GM12878 (cell line): ENCODE measurements at regions not wholly inside any gene's neighbourhood (a gene's known extent, or its start where the extent isn't known, plus 50 kb on each side); places are given as distances from the start of the nearest gene placed in this dataset.

Experiments
- ATAC-seq: fragments of 200-7000 bp; cut with Tn5 transposase; 3 replicates; pipeline ENCODE4 v1.9.1; 2020; ENCODE audit warnings: mild to moderate bottlenecking, moderate library complexity
- BruUV-seq: library from RNA; stranded (reverse); fragments of 400-500 nt; replicated peaks from 2 replicates; lab custom pipeline; 2021; lab: Mats Ljungman, UMichigan
- CTCF ChIA-PET: fragments of 300-600 bp; sonication (Branson Sonifier 250); formaldehyde crosslinking; extraction: SDS; loops from one replicate; lab custom pipeline; 2021; ENCODE audit warnings: inconsistent platforms; lab: Yijun Ruan, JAX
- POLR2A ChIA-PET: fragments of 350-600 bp; formaldehyde crosslinking; extraction: SDS; loops from one replicate; lab custom pipeline; 2021; ENCODE audit warnings: inconsistent platforms; lab: Charles Lee
- RAD21 ChIA-PET: fragments of 300-600 bp; sonication (Branson Sonifier 250); formaldehyde crosslinking; loops from one replicate; lab custom pipeline; 2023; ENCODE audit warnings: antibody characterized with exemption; ENCODE audit not compliant: unreplicated experiment; lab: Charles Lee
- SMC1A ChIA-PET: fragments of 300-600 bp; sonication (Branson Sonifier 250); formaldehyde crosslinking; loops from one replicate; lab custom pipeline; 2023; ENCODE audit not compliant: unreplicated experiment, uncharacterized antibody; lab: Charles Lee
- DNase-seq: peaks from one replicate; pipeline ENCODE4 v3.0.0-alpha.2; 2011; ENCODE audit warnings: low read depth, low spot score
- FAIRE-seq: peaks from 3 replicates; lab custom pipeline; 2011; peaks lifted over from hg19 to GRCh38; lab: Jason Lieb, UNC
- H2AFZ ChIP-seq: 2 replicates; pipeline ENCODE4 v1.6.0; 2011; ENCODE audit warnings: low read depth, low read length, control low read depth; ENCODE audit not compliant: control insufficient read depth
- H3K27ac ChIP-seq: 2 replicates; pipeline ENCODE4 v1.5.1; 2011; ENCODE audit warnings: control low read depth; ENCODE audit not compliant: control insufficient read depth, insufficient read depth
- H3K27me3 ChIP-seq, 2 experiments: replicated peaks in 1 of 2; 2 replicates each; pipeline versions ENCODE4 v1.6.0 to v1.6.1; 2011; ENCODE audit warnings: low read length in 1 of 2; ENCODE audit not compliant: control insufficient read depth in 2 of 2, insufficient read depth in 2 of 2
- H3K36me3 ChIP-seq, 2 experiments: 2 replicates each; pipeline ENCODE4 v1.5.1; 2011; ENCODE audit warnings: low read length in 1 of 2; ENCODE audit not compliant: control insufficient read depth in 2 of 2, insufficient read depth in 2 of 2
- H3K4me1 ChIP-seq: 2 replicates; pipeline ENCODE4 v1.6.1; 2011; ENCODE audit warnings: mild to moderate bottlenecking, low read length, moderate library complexity, mixed read lengths; ENCODE audit not compliant: control insufficient read depth, insufficient read depth
- H3K4me2 ChIP-seq: 2 replicates; pipeline ENCODE4 v1.6.0; 2011; ENCODE audit warnings: control low read depth; ENCODE audit not compliant: control insufficient read depth, insufficient read depth
- H3K4me3 ChIP-seq: fragments of 200-600 bp; sonication (generic); 2 replicates; pipeline ENCODE4 v1.5.1; 2016
- H3K79me2 ChIP-seq: 2 replicates; pipeline ENCODE4 v1.6.0; 2011; ENCODE audit warnings: low read length; ENCODE audit not compliant: control insufficient read depth, insufficient read depth
- H3K9ac ChIP-seq: 2 replicates; pipeline ENCODE4 v1.8.0; 2011; ENCODE audit warnings: low read length, control low read depth, mixed read lengths; ENCODE audit not compliant: control insufficient read depth, insufficient read depth
- H3K9me3 ChIP-seq: replicated peaks from 3 replicates; pipeline ENCODE4 v1.5.1; 2011; ENCODE audit warnings: mild to moderate bottlenecking, low read length; ENCODE audit not compliant: control insufficient read depth, insufficient read depth
- H4K20me1 ChIP-seq: 2 replicates; pipeline ENCODE4 v1.6.0; 2011; ENCODE audit not compliant: control insufficient read depth, insufficient read depth
- ESRRA ChIP-seq: IDR thresholded peaks from 2 replicates; pipeline ENCODE4 v1.6.1; 2012; ENCODE audit warnings: mild to moderate bottlenecking, low read length, improper control_type of control experiment
- FOS ChIP-seq: IDR thresholded peaks from 3 replicates; pipeline ENCODE4 v1.6.1; 2011; ENCODE audit warnings: borderline replicate concordance; ENCODE audit not compliant: insufficient read length; ENCODE audit errors: extremely low read depth
- MAX ChIP-seq: IDR thresholded peaks from 2 replicates; pipeline ENCODE4 v1.6.1; 2012; ENCODE audit warnings: low read depth, low read length, improper control_type of control experiment
- NR2F1 ChIP-seq: fragments of 450-650 bp; conservative IDR thresholded peaks from 2 replicates; pipeline ENCODE4 v1.6.1; 2017; ENCODE audit warnings: mild to moderate bottlenecking
- PAX8 ChIP-seq: fragments of 450-650 bp; IDR thresholded peaks from 2 replicates; pipeline ENCODE4 v1.6.1; 2017; ENCODE audit warnings: mild to moderate bottlenecking, moderate library complexity
- PML ChIP-seq: IDR thresholded peaks from 2 replicates; pipeline ENCODE4 v1.6.1; 2012; ENCODE audit warnings: low read length, inconsistent platforms
- RAD51 ChIP-seq: fragments of 450-650 bp; IDR thresholded peaks from 2 replicates; pipeline ENCODE4 v1.6.1; 2016; ENCODE audit warnings: moderate library complexity, mild to moderate bottlenecking, inconsistent platforms
- ZZZ3 ChIP-seq: IDR thresholded peaks from 2 replicates; pipeline ENCODE4 v1.6.1; 2011; ENCODE audit warnings: low read depth; ENCODE audit not compliant: control insufficient read depth, insufficient read length
- WGBS: methylation state at CpG from one replicate; pipeline ENCODE4 v1.1.6; 2016; ENCODE audit warnings: low lambda C conversion rate; ENCODE audit not compliant: insufficient replicate concordance, insufficient coverage; ENCODE audit errors: missing lambda C conversion rate; 5-methylcytosine and 5-hydroxymethylcytosine counted together
- in situ Hi-C: fragments of 300-500 bp; cut with MboI; formaldehyde crosslinking; loops from 9 replicates; pipeline ENCODE4 v1.14.3; 2018; ENCODE audit warnings: mixed read lengths
- intact Hi-C: fragments of 100-400 bp; cut with micrococcal nuclease; formaldehyde crosslinking; loops from one replicate; pipeline ENCODE4 v1.14.2; 2022; ENCODE audit not compliant: unreplicated experiment

- no peaks in the 10 kb centered on the region for H4K20me1 ChIP-seq
- H3K4me3 ChIP-seq: no peak overlapping the region
- POLR2A ChIA-PET: interaction anchor here (0.6 to 1.3 kb wide), 5 partner anchors 13 to 124 kb away, joined by 3 to 4 read pairs (median 3); no protein-coding TSS in a partner anchor
- 0 out of 4 replicates have a peak, but pooled peaks cover 0 to 2% of the 10 kb centered on the region in 2 experiments for H3K27me3 ChIP-seq
- DNase-seq (no peak), ATAC-seq (no peak), FAIRE-seq (no peak)
- RAD21 ChIA-PET: interaction anchor here (0.6 to 10.3 kb wide), 15 partner anchors 12 to 336 kb away, joined by 3 to 199 read pairs (median 4); no protein-coding TSS in a partner anchor
- no peaks in the 10 kb centered on the region for H3K79me2 ChIP-seq
- in situ Hi-C loops: no loop called here
- 16% methylated on average over 6 of the region's 6 CpGs for WGBS
- no peaks in the 10 kb centered on the region for H3K36me3 ChIP-seq
- no peak overlapping the region for H3K27ac ChIP-seq
- H3K4me1 ChIP-seq: no peaks in the 10 kb centered on the region; the same call in none of the 2 replicates
- no peaks in the 10 kb centered on the region for H3K9me3 ChIP-seq
- intact Hi-C loops: loop anchor here (1.0 to 5.0 kb wide), 2 partner anchors 124 to 332 kb away; no protein-coding TSS in a partner anchor
- CTCF ChIA-PET: interaction anchor here (0.7 to 19.6 kb wide), 26 partner anchors 12 to 504 kb away, joined by 3 to 577 read pairs (median 5); no protein-coding TSS in a partner anchor
- SMC1A ChIA-PET: interaction anchor here (0.7 to 10.6 kb wide), 28 partner anchors 8 to 195 kb away, joined by 3 to 309 read pairs (median 4); no protein-coding TSS in a partner anchor
- no peak overlapping the region for H3K4me2 ChIP-seq
- no peak overlapping the region for H2AFZ ChIP-seq
- TF ChIP-seq PAX8 (no peak), FOS (no peak), RAD51 (no peak), PML (no peak), ZZZ3 (no peak)
- no TSS peak for BruUV-seq
- H3K9ac ChIP-seq: no peak overlapping the region
These were observed 164.7 kb upstream of the UMPS start for GRCh38 chr3:124565551-124565950.

GRCh38 chr3:124566701-124567100, 163.6 kb upstream of the UMPS start:
- in situ Hi-C loops (no loop called here), intact Hi-C loops (loop anchor here (5.0 kb wide), 1 partner anchor 331 kb away; no protein-coding TSS in a partner anchor)
- Histone ChIP-seq H3K27ac (no peak overlapping the region), H3K4me2 (no peak overlapping the region), H3K4me3 (no peak overlapping the region), H3K9me3 (no peaks in the 10 kb centered on the region), H4K20me1 (no peaks in the 10 kb centered on the region), H3K27me3 (0 out of 4 replicates have a peak, but pooled peaks cover 0 to 2% of the 10 kb centered on the region in 2 experiments), H3K79me2 (no peaks in the 10 kb centered on the region), H3K4me1 (no peaks in the 10 kb centered on the region; the same call in none of the 2 replicates), H3K36me3 (no peaks in the 10 kb centered on the region), H2AFZ (no peak overlapping the region), H3K9ac (no peak overlapping the region)
- FAIRE-seq (no peak), DNase-seq (no peak), ATAC-seq (no peak)
- ChIA-PET SMC1A (interaction anchor here (1.1 to 10.6 kb wide), 14 partner anchors 11 to 193 kb away, joined by 3 to 309 read pairs (median 10); no protein-coding TSS in a partner anchor), POLR2A (interaction anchor here (0.7 to 1.2 kb wide), 2 partner anchors 36 to 123 kb away, joined by 3 read pairs; no protein-coding TSS in a partner anchor), RAD21 (interaction anchor here (0.9 to 10.3 kb wide), 6 partner anchors 10 to 121 kb away, joined by 4 to 199 read pairs (median 6); no protein-coding TSS in a partner anchor), CTCF (interaction anchor here (1.2 to 19.6 kb wide), 11 partner anchors 10 to 156 kb away, joined by 3 to 577 read pairs (median 5); no protein-coding TSS in a partner anchor)
- BruUV-seq: no TSS peak
- no peak for TF ChIP-seq NR2F1
- no peak for TF ChIP-seq MAX
- TF ChIP-seq ESRRA: no peak
- WGBS: 19% methylated on average over 2 of the region's 2 CpGs
